HUES64 (cell line): ENCODE measurements at regions not wholly inside any gene's neighbourhood (a gene's known extent, or its start where the extent isn't known, plus 50 kb on each side); places are given as distances from the start of the nearest gene placed in this dataset.

Experiments used
- H3K27ac ChIP-seq: 2 replicates; pipeline ENCODE4 v1.7.0; 2013; ENCODE audit warnings: low read depth, low read length, inconsistent platforms
- H3K27me3 ChIP-seq: 2 replicates; pipeline ENCODE4 v1.6.1; 2013; ENCODE audit warnings: mild to moderate bottlenecking, low read length; ENCODE audit not compliant: insufficient read depth
- H3K36me3 ChIP-seq: 2 replicates; pipeline ENCODE4 v1.6.1; 2013; ENCODE audit warnings: mild to moderate bottlenecking, low read length; ENCODE audit not compliant: insufficient read depth
- H3K4me1 ChIP-seq: 2 replicates; pipeline ENCODE4 v1.6.1; 2013; ENCODE audit warnings: mild to moderate bottlenecking, low read length, moderate library complexity; ENCODE audit not compliant: insufficient read depth
- H3K4me3 ChIP-seq: 2 replicates; pipeline ENCODE4 v1.5.1; 2013; ENCODE audit warnings: mild to moderate bottlenecking, low read length, moderate library complexity
- H3K9ac ChIP-seq: 2 replicates; pipeline ENCODE4 v1.6.1; 2013; ENCODE audit warnings: mild to moderate bottlenecking, low read depth, low read length
- H3K9me3 ChIP-seq: 2 replicates; pipeline ENCODE4 v1.6.1; 2013; ENCODE audit warnings: low read depth, low read length; ENCODE audit not compliant: insufficient read depth
- WGBS: fragments of 150-250, 120-280 bp; methylation state at CpG from one replicate; pipeline ENCODE4 v1.1.7; 2013; ENCODE audit warnings: missing lambda C conversion rate; 5-methylcytosine and 5-hydroxymethylcytosine counted together

GRCh38 chr5:24376210-24376609, 268.6 kb downstream of the CDH10 start:
- no peak overlapping the region for H3K27ac ChIP-seq
- WGBS, result 94% methylated on average over 2 of the region's 2 CpGs
- no peak overlapping the region for H3K4me3 ChIP-seq
- H3K9me3 ChIP-seq, result no peaks in the 10 kb centered on the region
- no peaks in the 10 kb centered on the region for H3K36me3 ChIP-seq
- H3K27me3 ChIP-seq, result no peaks in the 10 kb centered on the region
- no peak overlapping the region for H3K9ac ChIP-seq
- H3K4me1 ChIP-seq, result peaks cover 7% of the 10 kb centered on the region; the same call in 1 of the 2 replicates

- Histone ChIP-seq H3K27me3 (no peaks in the 10 kb centered on the region), H3K9ac (no peak overlapping the region), H3K9me3 (no peaks in the 10 kb centered on the region), H3K4me1 (peaks cover 10% of the 10 kb centered on the region; the same call in 1 of the 2 replicates), H3K27ac (no peak overlapping the region), H3K36me3 (no peaks in the 10 kb centered on the region), H3K4me3 (no peak overlapping the region)
- 96% methylated on average over 5 of the region's 6 CpGs for WGBS
Observed at GRCh38 chr5:24376616-24377015, 268.2 kb downstream of the CDH10 start.

GRCh38 chr5:24381861-24382489, 262.8 kb downstream of the CDH10 start:
- no peak overlapping the region; the same call in 1 of the 2 replicates for H3K27ac ChIP-seq
- H3K9ac ChIP-seq, result no peak overlapping the region
- H3K27me3 ChIP-seq, result no peaks in the 10 kb centered on the region
- H3K4me1 ChIP-seq, result peaks cover 20% of the 10 kb centered on the region
- H3K36me3 ChIP-seq, result no peaks in the 10 kb centered on the region
- H3K9me3 ChIP-seq, result no peaks in the 10 kb centered on the region
- no peak overlapping the region for H3K4me3 ChIP-seq
- WGBS, result 18% methylated on average over 5 of the region's 5 CpGs

GRCh38 chr5:24385070-24385469, 259.7 kb downstream of the CDH10 start:
- Histone ChIP-seq H3K4me1 (peaks cover 13% of the 10 kb centered on the region), H3K9me3 (no peaks in the 10 kb centered on the region), H3K27me3 (no peaks in the 10 kb centered on the region), H3K9ac (no peak overlapping the region), H3K27ac (no peak overlapping the region), H3K36me3 (no peaks in the 10 kb centered on the region), H3K4me3 (no peak overlapping the region)
- WGBS, result 99% methylated on average over 2 of the region's 3 CpGs

GRCh38 chr5:24385617-24386016, 259.2 kb downstream of the CDH10 start:
- Histone ChIP-seq H3K4me1 (peaks cover 13% of the 10 kb centered on the region), H3K27me3 (no peaks in the 10 kb centered on the region), H3K9me3 (no peaks in the 10 kb centered on the region), H3K9ac (no peak overlapping the region), H3K36me3 (no peaks in the 10 kb centered on the region), H3K27ac (no peak overlapping the region), H3K4me3 (no peak overlapping the region)
- WGBS, result 92% methylated on average over 1 of the region's 1 CpG

GRCh38 chr5:24388448-24388847, 256.3 kb downstream of the CDH10 start:
- no peak overlapping the region for H3K27ac ChIP-seq
- WGBS, result 96% methylated on average over 5 of the region's 5 CpGs
- H3K27me3 ChIP-seq, result no peaks in the 10 kb centered on the region
- no peaks in the 10 kb centered on the region for H3K36me3 ChIP-seq
- H3K9ac ChIP-seq, result no peak overlapping the region
- H3K9me3 ChIP-seq, result no peaks in the 10 kb centered on the region
- H3K4me1 ChIP-seq, result no peaks in the 10 kb centered on the region
- no peak overlapping the region for H3K4me3 ChIP-seq

- Histone ChIP-seq H3K4me1 (no peaks in the 10 kb centered on the region), H3K36me3 (no peaks in the 10 kb centered on the region), H3K27me3 (no peaks in the 10 kb centered on the region), H3K9me3 (no peaks in the 10 kb centered on the region), H3K27ac (no peak overlapping the region), H3K9ac (no peak overlapping the region), H3K4me3 (no peak overlapping the region)
- WGBS, result 98% methylated on average over 4 of the region's 4 CpGs
Observed at GRCh38 chr5:24389968-24390367, 254.8 kb downstream of the CDH10 start.

- H3K9ac ChIP-seq, result no peak overlapping the region
- no peaks in the 10 kb centered on the region for H3K4me1 ChIP-seq
- H3K36me3 ChIP-seq, result no peaks in the 10 kb centered on the region
- no peaks in the 10 kb centered on the region for H3K27me3 ChIP-seq
- WGBS, result 90% methylated on average over 7 of the region's 7 CpGs
- no peaks in the 10 kb centered on the region for H3K9me3 ChIP-seq
- H3K4me3 ChIP-seq, result no peak overlapping the region
- H3K27ac ChIP-seq, result no peak overlapping the region
Observed at GRCh38 chr5:24391816-24392215, 253.0 kb downstream of the CDH10 start.

GRCh38 chr5:24397601-24398000, 247.2 kb downstream of the CDH10 start:
- no peaks in the 10 kb centered on the region for H3K27me3 ChIP-seq
- 86% methylated on average over 6 of the region's 6 CpGs for WGBS
- no peak overlapping the region for H3K27ac ChIP-seq
- H3K9ac ChIP-seq, result no peak overlapping the region
- no peaks in the 10 kb centered on the region for H3K4me1 ChIP-seq
- H3K9me3 ChIP-seq, result peaks cover 9% of the 10 kb centered on the region
- H3K4me3 ChIP-seq, result no peak overlapping the region
- no peaks in the 10 kb centered on the region for H3K36me3 ChIP-seq

- Histone ChIP-seq H3K27ac (no peak overlapping the region), H3K4me1 (no peaks in the 10 kb centered on the region), H3K4me3 (no peak overlapping the region), H3K27me3 (no peaks in the 10 kb centered on the region), H3K9me3 (peaks cover 9% of the 10 kb centered on the region), H3K36me3 (no peaks in the 10 kb centered on the region), H3K9ac (no peak overlapping the region)
- 63% methylated on average over 3 of the region's 3 CpGs for WGBS
Observed at GRCh38 chr5:24401773-24402172, 243.0 kb downstream of the CDH10 start.

- no peak overlapping the region for H3K4me3 ChIP-seq
- H3K36me3 ChIP-seq, result no peaks in the 10 kb centered on the region
- WGBS, result 89% methylated on average over 2 of the region's 3 CpGs
- H3K27me3 ChIP-seq, result no peaks in the 10 kb centered on the region
- H3K27ac ChIP-seq, result no peak overlapping the region
- H3K9ac ChIP-seq, result no peak overlapping the region
- no peaks in the 10 kb centered on the region for H3K9me3 ChIP-seq
- no peaks in the 10 kb centered on the region for H3K4me1 ChIP-seq
Observed at GRCh38 chr5:24407466-24407865, 237.3 kb downstream of the CDH10 start.

- Histone ChIP-seq H3K27ac (no peak overlapping the region), H3K4me3 (no peak overlapping the region), H3K9me3 (no peaks in the 10 kb centered on the region), H3K36me3 (no peaks in the 10 kb centered on the region), H3K4me1 (no peaks in the 10 kb centered on the region), H3K27me3 (no peaks in the 10 kb centered on the region), H3K9ac (no peak overlapping the region)
- WGBS, result 92% methylated on average over 1 of the region's 1 CpG
Observed at GRCh38 chr5:24428345-24428744, 216.4 kb downstream of the CDH10 start.
